Peyer's patch (tissue), 4 donors: ENCODE measurements at regions not wholly inside any gene's neighbourhood (a gene's known extent, or its start where the extent isn't known, plus 50 kb on each side); places are given as distances from the start of the nearest gene placed in this dataset.

Source experiments
- POLR2A ChIP-seq, 2 donors: fragments of 450-650 bp; IDR thresholded peaks; one replicate each; pipeline ENCODE4 v1.5.1; 2017; ENCODE audit warnings: antibody characterized with exemption in 2 of 2, mild to moderate bottlenecking in 2 of 2, moderate library complexity in 2 of 2
- TF ChIP-seq, protein P1 (sequence below), 6 experiments: fragments of 450-650 bp in 4 of 6; fragments of 200-600 bp in 2 of 6; sonication (generic) in 1 of 6; IDR thresholded peaks; one replicate each; pipeline ENCODE4 v1.5.1; 2017 to 2019; ENCODE audit warnings: antibody characterized with exemption in 6 of 6, mild to moderate bottlenecking in 3 of 6, moderate library complexity in 1 of 6

- TF ChIP-seq, protein P1, sequence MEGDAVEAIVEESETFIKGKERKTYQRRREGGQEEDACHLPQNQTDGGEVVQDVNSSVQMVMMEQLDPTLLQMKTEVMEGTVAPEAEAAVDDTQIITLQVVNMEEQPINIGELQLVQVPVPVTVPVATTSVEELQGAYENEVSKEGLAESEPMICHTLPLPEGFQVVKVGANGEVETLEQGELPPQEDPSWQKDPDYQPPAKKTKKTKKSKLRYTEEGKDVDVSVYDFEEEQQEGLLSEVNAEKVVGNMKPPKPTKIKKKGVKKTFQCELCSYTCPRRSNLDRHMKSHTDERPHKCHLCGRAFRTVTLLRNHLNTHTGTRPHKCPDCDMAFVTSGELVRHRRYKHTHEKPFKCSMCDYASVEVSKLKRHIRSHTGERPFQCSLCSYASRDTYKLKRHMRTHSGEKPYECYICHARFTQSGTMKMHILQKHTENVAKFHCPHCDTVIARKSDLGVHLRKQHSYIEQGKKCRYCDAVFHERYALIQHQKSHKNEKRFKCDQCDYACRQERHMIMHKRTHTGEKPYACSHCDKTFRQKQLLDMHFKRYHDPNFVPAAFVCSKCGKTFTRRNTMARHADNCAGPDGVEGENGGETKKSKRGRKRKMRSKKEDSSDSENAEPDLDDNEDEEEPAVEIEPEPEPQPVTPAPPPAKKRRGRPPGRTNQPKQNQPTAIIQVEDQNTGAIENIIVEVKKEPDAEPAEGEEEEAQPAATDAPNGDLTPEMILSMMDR (IDR thresholded peaks at IDR 0.05): no peak
- TF ChIP-seq POLR2A (IDR thresholded peaks at IDR 0.05): no peak
Measured at GRCh38 chr15:31217067-31217466, 109.6 kb upstream of the KLF13 start.
